ENCODE measurements at regions not wholly inside any gene's neighbourhood (a gene's known extent, or its start where the extent isn't known, plus 50 kb on each side); places are given as distances from the start of the nearest gene placed in this dataset.

DNA sequence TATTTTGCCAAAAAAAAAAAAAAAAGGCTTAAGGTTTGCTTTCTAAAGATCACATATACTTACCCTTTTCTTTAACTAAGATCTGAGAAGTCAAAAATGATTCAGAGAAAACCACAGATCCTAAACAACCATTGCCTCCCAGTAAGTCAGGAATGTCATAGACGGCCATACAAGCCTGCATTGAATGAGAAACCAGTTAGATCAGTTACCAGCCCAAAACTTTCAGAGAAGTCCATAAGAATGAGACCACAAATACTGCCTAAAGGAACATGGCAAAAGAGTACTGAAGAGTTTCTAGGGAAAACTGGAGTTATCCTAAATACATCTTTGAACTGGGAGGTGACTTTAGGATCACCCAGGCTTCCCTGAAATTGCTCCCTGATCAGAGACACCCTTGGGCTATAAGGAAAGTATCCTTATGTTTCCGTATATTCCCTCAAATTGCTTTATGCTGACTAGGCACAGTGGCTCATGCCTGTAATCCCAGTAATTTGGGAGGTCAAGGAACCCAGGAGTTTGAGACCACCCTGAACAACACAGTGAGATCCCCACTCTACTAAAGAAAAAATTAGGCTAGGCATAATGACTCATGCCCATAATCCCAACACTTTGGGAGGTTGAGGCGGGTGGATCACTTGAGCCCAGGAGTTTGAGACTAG is 79.4 kb upstream of the SLC4A11 start:
- H3K36me3 ChIP-seq (ENCODE audit: insufficient read depth, low read length, poor library complexity, severe bottlenecking) = no peaks in the 10 kb centered on the region
- H3K4me1 ChIP-seq (ENCODE audit: insufficient read depth, low read length, poor library complexity, severe bottlenecking) = peaks cover 7% of the 10 kb centered on the region
- TF ChIP-seq CTCF (conservative IDR thresholded peaks at IDR 0.05; ENCODE audit: low read depth, low read length) = no peak
- no peaks in the 10 kb centered on the region for H3K9me3 ChIP-seq (ENCODE audit: low read depth, low read length, poor library complexity, severe bottlenecking)
- H3K4me3 ChIP-seq (ENCODE audit: low read depth, low read length, poor library complexity, severe bottlenecking) = no peak overlapping the region
- BruUV-seq (replicated peaks) = no TSS peak
- CTCF ChIA-PET = no interaction called here
- no peaks in the 10 kb centered on the region for H3K27me3 ChIP-seq (replicated peaks; ENCODE audit: insufficient read depth, low read depth, low read length, poor library complexity)
- no peak for DNase-seq (ENCODE audit: low spot score)
- intact Hi-C loops (cut with micrococcal nuclease; ENCODE audit: unreplicated experiment) = no loop called here
- no peak overlapping the region for H3K27ac ChIP-seq (ENCODE audit: low read depth, low read length, poor library complexity, severe bottlenecking)
- POLR2A ChIA-PET (ENCODE audit: low non-redundant PET) = no interaction called here

DNA sequence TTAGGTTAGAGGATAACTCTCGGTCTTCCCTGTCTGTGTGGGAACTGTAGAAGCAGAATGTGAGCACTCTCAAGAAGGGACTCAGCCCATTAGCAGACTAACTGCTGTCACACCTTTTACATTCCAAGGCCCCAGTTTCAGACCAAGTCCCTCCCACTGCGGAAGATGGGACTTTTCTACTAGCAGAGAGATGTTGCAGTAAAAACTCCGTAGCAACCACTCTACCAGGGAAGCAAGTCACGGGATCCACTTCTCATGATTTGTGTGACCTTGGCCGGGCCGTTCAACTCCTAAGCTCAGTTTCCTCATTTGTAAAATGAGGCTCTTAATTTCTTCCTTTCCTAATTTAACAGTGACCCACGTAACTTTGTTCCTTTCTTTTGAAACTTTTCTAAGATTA is 77.1 kb upstream of the SLC4A11 start:
- H3K9me3 ChIP-seq (ENCODE audit: low read depth, low read length, poor library complexity, severe bottlenecking) = no peaks in the 10 kb centered on the region
- no TSS peak for BruUV-seq (replicated peaks)
- DNase-seq (ENCODE audit: low spot score) = no peak
- ChIA-PET POLR2A (ENCODE audit: low non-redundant PET) (no interaction called here), CTCF (interaction anchor here (0.6 to 1.1 kb wide), 6 partner anchors 10 to 738 kb away, joined by 3 to 8 read pairs (median 4); no protein-coding TSS in a partner anchor)
- no peak overlapping the region for H3K27ac ChIP-seq (ENCODE audit: low read depth, low read length, poor library complexity, severe bottlenecking)
- H3K4me3 ChIP-seq (ENCODE audit: low read depth, low read length, poor library complexity, severe bottlenecking) = no peak overlapping the region
- TF ChIP-seq EZH2 (IDR thresholded peaks at IDR 0.05; ENCODE audit: borderline replicate concordance, low read depth, low read length, poor library complexity, severe bottlenecking) = no peak
- TF ChIP-seq CTCF (conservative IDR thresholded peaks at IDR 0.05; ENCODE audit: low read depth, low read length) = no peak
- H3K4me1 ChIP-seq (ENCODE audit: insufficient read depth, low read length, poor library complexity, severe bottlenecking) = peaks cover 15% of the 10 kb centered on the region
- H3K27me3 ChIP-seq (replicated peaks; ENCODE audit: insufficient read depth, low read depth, low read length, poor library complexity) = no peaks in the 10 kb centered on the region
- H3K36me3 ChIP-seq (ENCODE audit: insufficient read depth, low read length, poor library complexity, severe bottlenecking) = no peaks in the 10 kb centered on the region
- intact Hi-C loops (cut with micrococcal nuclease; ENCODE audit: unreplicated experiment) = loop anchor here (1.0 to 2.0 kb wide), 2 partner anchors 97 to 263 kb away; no protein-coding TSS in a partner anchor

DNA sequence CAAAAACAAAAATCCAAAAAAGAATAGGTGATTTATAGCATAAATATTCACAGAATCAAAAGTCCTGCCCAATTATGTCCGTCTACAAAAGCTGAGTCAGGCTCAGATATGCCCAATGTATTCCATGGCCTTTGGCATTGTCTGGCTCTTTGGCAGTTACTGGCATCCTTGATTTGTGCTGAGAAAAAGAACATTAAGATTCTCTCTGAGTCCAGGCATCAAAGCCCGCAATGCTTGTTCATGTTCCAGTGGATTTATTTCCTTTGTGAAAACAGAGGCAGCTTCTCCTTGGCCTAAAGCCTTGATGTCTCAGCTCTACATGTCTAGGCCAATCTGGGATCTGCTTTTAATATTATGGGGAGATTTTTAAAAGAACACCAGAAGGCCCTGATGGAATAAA is 76.1 kb upstream of the SLC4A11 start:
- H3K27ac ChIP-seq (ENCODE audit: low read depth, low read length, poor library complexity, severe bottlenecking) = no peak overlapping the region
- no TSS peak for BruUV-seq (replicated peaks)
- no peak for DNase-seq (ENCODE audit: low spot score)
- no peak overlapping the region for H3K4me3 ChIP-seq (ENCODE audit: low read depth, low read length, poor library complexity, severe bottlenecking)
- CTCF ChIA-PET = no interaction called here
- POLR2A ChIA-PET (ENCODE audit: low non-redundant PET) = no interaction called here
- intact Hi-C loops (cut with micrococcal nuclease; ENCODE audit: unreplicated experiment) = no loop called here
- H3K9me3 ChIP-seq (ENCODE audit: low read depth, low read length, poor library complexity, severe bottlenecking) = no peaks in the 10 kb centered on the region
- H3K27me3 ChIP-seq (replicated peaks; ENCODE audit: insufficient read depth, low read depth, low read length, poor library complexity) = no peaks in the 10 kb centered on the region
- no peaks in the 10 kb centered on the region for H3K36me3 ChIP-seq (ENCODE audit: insufficient read depth, low read length, poor library complexity, severe bottlenecking)
- H3K4me1 ChIP-seq (ENCODE audit: insufficient read depth, low read length, poor library complexity, severe bottlenecking) = peaks cover 15% of the 10 kb centered on the region
- no peak for TF ChIP-seq CTCF (conservative IDR thresholded peaks at IDR 0.05; ENCODE audit: low read depth, low read length)
- no peak for TF ChIP-seq EZH2 (IDR thresholded peaks at IDR 0.05; ENCODE audit: borderline replicate concordance, low read depth, low read length, poor library complexity, severe bottlenecking)

All from A673 (cell line).